Parathyroid adenoma (tissue), 2 donors: ENCODE measurements at regions not wholly inside any gene's neighbourhood (a gene's known extent, or its start where the extent isn't known, plus 50 kb on each side); places are given as distances from the start of the nearest gene placed in this dataset.

Experiments
- H2AFZ ChIP-seq: fragments of 300-600 bp; sonication (generic); one replicate; pipeline ENCODE4 v1.7.0; 2017; ENCODE audit warnings: antibody characterized with exemption, mild to moderate bottlenecking
- H3K27ac ChIP-seq: fragments of 300-600 bp; sonication (generic); one replicate; pipeline ENCODE4 v1.7.0; 2017
- H3K27me3 ChIP-seq: fragments of 300-600 bp; sonication (generic); one replicate; pipeline ENCODE4 v1.7.0; 2017; ENCODE audit warnings: low read length; ENCODE audit not compliant: control insufficient read depth, insufficient read depth
- H3K36me3 ChIP-seq: fragments of 300-600 bp; sonication (generic); one replicate; pipeline ENCODE4 v1.7.0; 2017; ENCODE audit warnings: low read length; ENCODE audit not compliant: control insufficient read depth, insufficient read depth
- H3K4me1 ChIP-seq: fragments of 300-600 bp; sonication (generic); one replicate; pipeline ENCODE4 v1.7.0; 2017; ENCODE audit warnings: control low read depth
- H3K4me2 ChIP-seq: fragments of 300-600 bp; sonication (generic); one replicate; pipeline ENCODE4 v1.7.0; 2017; ENCODE audit warnings: low read length
- H3K4me3 ChIP-seq: fragments of 300-600 bp; sonication (generic); one replicate; pipeline ENCODE4 v1.7.0; 2017; ENCODE audit warnings: low read depth, low read length
- H3K79me2 ChIP-seq: fragments of 300-600 bp; sonication (generic); one replicate; pipeline ENCODE4 v1.7.0; 2017; ENCODE audit warnings: control low read depth
- H3K9ac ChIP-seq: fragments of 300-600 bp; sonication (generic); one replicate; pipeline ENCODE4 v1.7.0; 2017; ENCODE audit warnings: mild to moderate bottlenecking
- H3K9me3 ChIP-seq: fragments of 300-600 bp; sonication (generic); one replicate; pipeline ENCODE4 v1.7.0; 2017; ENCODE audit warnings: low read length; ENCODE audit not compliant: control insufficient read depth
- CTCF ChIP-seq: fragments of 300-600 bp; sonication (generic); IDR thresholded peaks from one replicate; pipeline ENCODE4 v1.7.0; 2017; ENCODE audit warnings: antibody characterized with exemption, mild to moderate bottlenecking
- donor health status: primary hyperparathyroidism.

DNA sequence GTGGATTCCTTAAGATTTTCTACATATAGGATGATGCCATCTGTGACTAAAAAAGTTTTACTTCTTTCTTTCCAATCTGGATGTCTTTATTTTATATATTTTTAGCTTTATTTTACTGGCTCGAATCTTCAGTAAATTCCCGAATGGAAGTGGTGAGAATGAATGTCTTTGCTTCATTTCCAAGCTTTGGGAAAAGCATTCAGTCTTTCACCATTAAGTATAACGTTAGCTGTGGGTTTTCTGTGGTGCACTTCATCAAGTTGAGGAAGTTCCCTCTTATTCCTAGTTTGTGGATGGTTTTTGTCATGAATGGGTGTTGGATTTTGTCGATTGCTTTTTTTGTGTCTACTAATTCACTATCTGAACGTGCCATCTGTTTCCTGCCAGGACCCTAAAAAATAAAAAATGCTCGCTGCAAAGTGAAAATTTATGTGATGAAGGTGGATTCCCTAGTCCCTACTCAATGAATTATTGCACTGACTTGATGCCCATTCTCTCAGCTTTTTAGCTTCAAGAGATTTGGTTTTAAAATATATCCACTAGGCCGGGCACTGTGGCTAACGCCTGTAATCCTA lies 90.2 kb upstream of the CARD11 start:
- Histone ChIP-seq H3K4me3 (no peak overlapping the region), H2AFZ (no peak overlapping the region), H3K9me3 (no peaks in the 10 kb centered on the region), H3K9ac (no peak overlapping the region), H3K79me2 (no peaks in the 10 kb centered on the region), H3K27me3 (no peaks in the 10 kb centered on the region), H3K27ac (no peak overlapping the region), H3K4me2 (no peak overlapping the region), H3K36me3 (no peaks in the 10 kb centered on the region), H3K4me1 (no peaks in the 10 kb centered on the region)
- no peak for TF ChIP-seq CTCF

DNA sequence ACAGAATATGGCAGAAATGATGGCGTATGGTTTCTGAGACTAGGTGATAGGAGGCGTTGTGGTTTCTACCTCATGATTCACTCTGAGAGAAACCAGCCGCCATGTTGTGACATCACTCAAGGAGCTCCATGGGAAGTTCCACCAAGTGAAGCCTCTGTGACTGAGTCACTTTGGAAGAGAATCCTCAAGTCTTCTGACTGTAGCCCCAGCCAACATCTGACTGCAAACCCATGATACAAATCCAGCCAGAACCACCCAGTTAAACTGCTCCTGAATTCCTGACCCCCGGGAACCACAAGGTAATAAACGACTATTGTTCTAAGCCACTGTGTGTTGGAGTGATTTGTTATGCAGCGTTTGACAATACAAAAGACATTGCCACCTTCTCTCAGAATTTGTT lies 91.1 kb upstream of the CARD11 start:
- Histone ChIP-seq H3K27me3 (no peaks in the 10 kb centered on the region), H3K4me2 (no peak overlapping the region), H3K9me3 (no peaks in the 10 kb centered on the region), H2AFZ (no peak overlapping the region), H3K79me2 (no peaks in the 10 kb centered on the region), H3K4me3 (no peak overlapping the region), H3K27ac (no peak overlapping the region), H3K36me3 (no peaks in the 10 kb centered on the region), H3K4me1 (no peaks in the 10 kb centered on the region), H3K9ac (no peak overlapping the region)
- TF ChIP-seq CTCF, result no peak

- H2AFZ ChIP-seq, result no peak overlapping the region
- H3K79me2 ChIP-seq, result no peaks in the 10 kb centered on the region
- H3K9me3 ChIP-seq, result no peaks in the 10 kb centered on the region
- H3K4me2 ChIP-seq, result no peak overlapping the region
- no peak for TF ChIP-seq CTCF
- no peak overlapping the region for H3K9ac ChIP-seq
- H3K4me1 ChIP-seq, result no peaks in the 10 kb centered on the region
- H3K27ac ChIP-seq, result no peak overlapping the region
- H3K36me3 ChIP-seq, result no peaks in the 10 kb centered on the region
- no peaks in the 10 kb centered on the region for H3K27me3 ChIP-seq
- H3K4me3 ChIP-seq, result no peak overlapping the region
These were observed 92.0 kb upstream of the CARD11 start for GRCh38 chr7:3135626-3136025.

DNA sequence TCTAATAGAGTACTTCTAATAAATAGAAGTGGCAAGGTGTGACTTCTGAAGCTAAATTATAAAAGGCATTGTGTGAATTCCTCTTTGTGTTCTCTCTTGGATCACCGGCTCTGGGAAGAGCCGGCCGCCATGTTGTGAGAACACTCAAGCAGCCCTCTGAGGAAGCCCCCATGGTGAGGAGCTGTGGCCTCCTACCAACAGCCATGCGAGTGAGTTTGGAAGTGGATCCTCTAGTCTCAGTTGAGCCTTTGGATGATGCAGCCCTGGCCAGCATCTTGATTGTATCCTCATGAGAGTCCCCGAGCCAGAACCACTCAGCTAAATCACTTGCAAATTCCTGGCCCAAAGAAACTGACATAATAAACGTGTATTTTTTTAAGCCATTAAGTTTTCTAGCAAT lies 94.5 kb upstream of the CARD11 start:
- no peaks in the 10 kb centered on the region for H3K4me1 ChIP-seq
- no peak overlapping the region for H3K9ac ChIP-seq
- no peak overlapping the region for H3K4me2 ChIP-seq
- no peaks in the 10 kb centered on the region for H3K36me3 ChIP-seq
- H3K79me2 ChIP-seq, result no peaks in the 10 kb centered on the region
- H3K27ac ChIP-seq, result no peak overlapping the region
- H2AFZ ChIP-seq, result no peak overlapping the region
- no peak for TF ChIP-seq CTCF
- no peak overlapping the region for H3K4me3 ChIP-seq
- H3K9me3 ChIP-seq, result no peaks in the 10 kb centered on the region
- no peaks in the 10 kb centered on the region for H3K27me3 ChIP-seq

GRCh38 chr7:3138997-3139396 lies 95.3 kb upstream of the CARD11 start:
- no peak for TF ChIP-seq CTCF
- H3K79me2 ChIP-seq, result no peaks in the 10 kb centered on the region

More at GRCh38 chr7:3138997-3139396, 95.3 kb upstream of the CARD11 start:
- Histone ChIP-seq H3K9ac (no peak overlapping the region), H3K4me2 (no peak overlapping the region), H3K36me3 (no peaks in the 10 kb centered on the region), H2AFZ (no peak overlapping the region), H3K4me1 (no peaks in the 10 kb centered on the region), H3K4me3 (no peak overlapping the region), H3K27me3 (no peaks in the 10 kb centered on the region), H3K9me3 (no peaks in the 10 kb centered on the region), H3K27ac (no peak overlapping the region)
